Left hindlimb (tissue), 1 donor: ENCODE measurements at regions not wholly inside any gene's neighbourhood (a gene's known extent, or its start where the extent isn't known, plus 50 kb on each side); places are given as distances from the start of the nearest gene placed in this dataset.

Experiments used
- DNase-seq: peaks from one replicate; pipeline ENCODE4 v3.0.0-alpha.2; 2018

DNA sequence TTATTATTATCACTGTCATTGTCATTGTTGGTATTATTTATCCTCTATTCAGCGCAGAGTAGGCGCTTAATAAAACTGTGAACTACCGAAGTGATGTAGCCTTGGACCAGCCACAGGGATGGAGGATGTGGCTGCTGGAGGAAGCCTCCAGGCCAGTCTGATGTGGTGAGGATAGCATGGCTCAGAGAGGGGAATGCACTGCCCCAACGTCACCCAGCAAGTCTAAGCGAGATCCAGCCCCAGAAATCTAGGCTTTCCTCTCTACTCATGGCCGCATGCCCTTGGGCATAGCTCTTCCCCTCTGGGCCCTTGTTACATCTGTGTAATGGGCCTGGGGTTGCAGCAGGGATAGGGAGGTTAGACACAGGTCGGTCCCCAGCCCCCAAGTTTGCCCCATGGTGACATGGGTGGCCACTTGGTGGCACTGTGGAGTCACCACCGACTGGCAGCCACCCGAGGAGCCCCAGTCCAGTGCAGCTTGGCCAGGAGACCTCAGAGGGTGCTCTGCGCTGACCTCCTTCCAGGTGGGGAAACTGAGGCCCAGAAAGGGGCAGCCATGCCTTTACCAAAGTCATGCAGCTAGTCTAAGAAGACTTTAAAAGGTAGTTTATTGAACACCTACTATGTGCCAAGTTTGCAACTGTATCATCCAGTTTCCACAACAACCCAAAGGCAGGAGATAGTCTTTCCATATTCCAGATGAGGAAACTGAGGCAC lies 395.7 kb downstream of the MN1 start:
- DNase-seq = peak; percentile 51

DNA sequence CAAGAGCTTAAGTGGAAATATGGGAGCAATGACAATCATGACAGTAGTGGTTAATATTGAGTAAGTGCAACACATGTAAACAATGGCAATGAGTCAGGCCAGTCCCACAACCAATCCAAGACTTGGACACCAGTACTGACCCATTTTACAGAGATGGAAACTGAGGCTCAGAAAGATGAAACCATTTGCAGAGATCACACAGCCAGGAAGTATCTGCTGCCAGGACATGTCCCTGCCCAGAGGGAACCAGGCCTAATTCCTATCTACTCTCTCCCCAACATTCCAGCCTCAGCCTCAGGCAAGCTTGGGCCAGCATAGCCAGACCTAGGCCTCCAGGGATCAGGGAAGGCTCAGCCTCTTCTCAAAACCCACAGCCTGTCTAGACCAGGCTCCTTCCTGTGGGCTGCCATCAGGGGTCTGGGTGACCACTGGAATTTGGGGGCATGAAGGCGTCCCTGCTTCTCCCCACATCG lies 395.1 kb downstream of the MN1 start:
- DNase-seq = no peak

DNA sequence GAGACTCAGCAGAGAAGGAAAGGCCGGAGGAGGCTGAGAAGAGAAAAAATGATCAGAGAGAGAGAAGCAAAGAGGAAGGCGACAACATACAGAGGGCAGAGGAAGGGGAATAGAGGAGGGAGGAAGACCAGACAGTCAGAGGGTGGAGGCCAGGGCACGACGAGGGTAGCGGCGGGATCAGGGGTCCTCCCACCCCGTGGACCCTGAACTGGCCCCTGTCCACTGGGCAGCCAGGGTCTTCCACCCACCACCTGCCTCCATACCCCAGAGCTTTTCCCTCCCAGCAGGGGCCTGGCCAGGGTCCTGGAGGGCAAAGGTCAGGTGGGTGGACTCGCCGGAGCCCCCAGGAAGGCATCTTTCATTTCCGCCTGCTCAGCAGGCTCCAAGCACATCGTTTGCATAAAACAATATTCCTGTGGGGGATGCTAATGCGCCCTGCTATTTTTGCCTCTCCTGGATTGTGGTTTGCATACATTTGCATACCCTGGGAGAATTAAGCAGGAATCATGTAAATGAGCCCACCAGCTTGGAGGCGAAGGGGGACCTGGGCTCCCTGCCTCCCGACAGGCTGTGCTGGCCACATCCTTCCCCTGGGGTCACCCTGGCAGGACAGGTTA lies 394.1 kb downstream of the MN1 start:
- DNase-seq = no peak

DNA sequence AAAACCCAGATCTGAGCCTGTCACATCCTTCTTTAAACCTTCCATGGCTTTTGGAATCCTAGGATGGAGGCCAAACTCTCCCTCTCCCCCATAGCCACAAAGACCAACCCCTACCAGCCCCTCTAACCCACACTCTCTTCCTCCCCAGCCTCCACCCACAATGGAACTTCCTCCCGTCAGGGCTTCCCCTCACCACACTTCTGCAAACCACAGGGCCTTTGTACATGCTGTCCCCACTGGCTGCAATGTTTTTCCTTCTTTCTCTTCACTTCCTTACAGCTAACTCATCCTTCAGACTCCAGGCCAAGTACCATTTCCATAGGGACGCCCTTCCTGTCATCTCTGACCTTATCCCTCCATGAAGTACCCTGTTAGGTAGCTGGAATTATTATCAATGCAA lies 393.5 kb downstream of the MN1 start:
- no peak for DNase-seq

DNA sequence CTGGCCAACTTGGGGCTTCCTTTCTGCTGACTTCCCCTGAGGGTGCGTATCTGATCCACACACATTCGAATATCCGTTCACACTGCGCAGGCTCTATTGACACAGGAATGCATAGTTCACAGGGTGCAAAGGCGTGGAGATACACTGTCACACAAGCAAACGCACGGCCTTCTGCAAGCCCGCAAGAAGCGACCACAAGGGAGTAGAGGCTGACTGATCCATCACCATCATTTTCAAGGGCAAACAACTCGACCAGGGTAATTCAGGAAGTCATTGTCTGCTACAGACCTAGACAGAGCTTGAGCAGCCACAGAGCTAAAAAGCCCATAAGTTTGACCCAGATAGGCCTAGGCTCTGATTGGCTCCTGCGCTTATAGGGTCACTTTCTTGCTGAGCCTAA lies 392.3 kb downstream of the MN1 start:
- no peak for DNase-seq

DNA sequence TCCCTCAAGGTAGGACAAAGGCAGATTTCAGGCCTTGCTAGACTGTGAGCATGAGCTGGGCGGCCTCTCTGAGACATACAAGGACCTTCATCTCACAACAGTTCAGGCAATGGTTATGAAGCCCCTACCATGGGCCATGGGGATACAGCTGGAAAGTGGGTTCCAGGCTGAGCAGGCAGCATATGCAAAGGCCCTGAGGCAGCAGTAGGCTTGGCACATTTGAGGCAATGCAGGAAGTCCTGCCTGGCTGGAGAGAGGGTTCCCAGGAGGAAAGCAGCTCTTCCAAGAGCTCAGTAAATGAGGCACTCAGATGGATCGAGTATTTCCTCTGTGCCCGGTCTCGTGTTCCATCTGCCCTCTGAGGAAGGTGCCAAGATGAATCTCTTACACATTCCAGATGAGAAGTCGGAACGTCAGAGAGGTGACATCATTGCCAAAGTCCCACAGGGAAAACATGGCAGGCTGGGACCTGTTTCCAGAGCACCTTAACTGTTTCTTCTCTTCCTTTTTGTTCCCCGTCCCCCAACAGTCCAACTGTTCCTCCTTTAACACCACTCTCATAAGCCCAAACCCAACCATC lies 388.6 kb downstream of the MN1 start:
- no peak for DNase-seq

DNA sequence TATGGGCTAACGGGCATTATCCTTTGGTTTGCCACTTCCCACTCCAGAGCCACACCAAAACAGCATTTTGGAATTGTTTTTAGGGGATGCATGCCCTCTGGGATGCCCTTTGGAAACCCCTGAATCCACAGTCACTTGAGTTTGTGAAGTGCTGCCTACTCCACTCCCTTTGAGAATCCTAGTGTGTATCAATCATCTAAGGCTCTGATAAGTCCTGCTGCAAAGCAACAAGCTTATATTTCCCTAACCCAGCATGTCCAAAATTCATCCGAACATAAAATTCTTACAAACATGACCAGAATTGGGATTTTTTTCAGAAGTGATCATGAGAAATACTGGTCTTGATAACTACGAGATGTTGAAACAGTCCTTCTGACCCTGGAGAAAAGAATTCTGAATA lies 387.9 kb downstream of the MN1 start:
- DNase-seq = no peak

DNA sequence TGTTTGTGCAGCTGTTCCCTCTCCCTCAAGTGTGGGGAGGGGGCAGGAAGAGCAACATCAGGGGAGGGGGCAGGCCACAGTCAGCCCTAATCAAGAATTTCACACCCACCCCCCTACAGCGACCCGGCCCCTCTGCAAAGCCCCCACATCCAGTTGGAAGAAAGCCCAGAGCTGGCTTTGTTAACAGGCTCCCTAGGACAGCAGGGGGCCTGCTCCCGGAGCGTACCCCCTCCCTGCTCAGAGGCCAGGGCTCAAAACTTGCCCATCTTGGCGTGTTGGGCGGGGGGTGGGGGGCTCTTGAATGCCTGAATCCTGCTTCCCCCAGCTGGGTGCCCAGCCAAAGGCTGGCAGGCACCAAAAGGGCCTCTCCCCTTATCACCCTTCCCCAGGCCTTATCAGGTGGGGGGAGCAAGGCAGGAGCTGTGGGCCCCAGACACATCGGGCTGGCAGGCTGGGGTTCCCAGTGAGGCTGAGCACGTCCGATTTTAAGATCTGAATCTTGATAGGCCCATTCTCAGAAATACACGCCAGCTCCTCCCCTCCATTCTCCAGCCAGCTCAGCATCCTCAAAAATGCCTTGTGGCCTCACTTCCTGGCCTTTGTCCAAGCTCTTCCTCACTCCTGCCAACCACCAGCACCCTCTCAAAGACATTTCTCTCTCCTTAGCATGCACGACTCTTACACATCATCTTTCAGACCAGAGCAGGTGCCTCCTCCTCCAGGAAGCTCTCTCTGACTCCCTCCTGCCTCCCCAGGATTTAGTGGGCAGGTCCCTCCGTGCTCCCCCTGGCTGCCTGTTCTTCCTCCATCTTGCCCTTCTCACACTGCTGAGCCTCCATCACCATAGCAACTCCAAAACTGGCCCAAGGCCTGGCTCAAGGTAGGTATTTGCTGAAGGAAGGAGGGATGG lies 384.8 kb downstream of the MN1 start:
- DNase-seq = peak; percentile 58

DNA sequence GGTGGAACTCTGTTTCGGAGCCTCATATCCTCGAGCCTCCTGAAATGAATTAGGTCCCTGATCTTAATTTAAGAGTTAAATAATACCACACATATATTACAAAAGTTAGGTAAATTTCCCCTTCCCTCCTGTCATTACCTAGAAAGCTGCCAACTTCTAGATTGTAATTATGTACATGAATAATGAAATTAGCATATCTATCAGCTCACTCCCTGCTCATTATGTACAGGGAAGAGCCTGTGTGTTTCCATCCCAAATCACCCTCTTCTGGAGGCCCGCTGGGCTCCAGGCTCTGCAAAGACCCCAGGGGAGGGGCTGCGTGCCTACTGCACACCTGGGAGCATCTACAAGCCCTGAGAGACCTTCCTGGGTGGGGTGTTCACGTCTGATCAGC lies 384.1 kb downstream of the MN1 start:
- no peak for DNase-seq

DNA sequence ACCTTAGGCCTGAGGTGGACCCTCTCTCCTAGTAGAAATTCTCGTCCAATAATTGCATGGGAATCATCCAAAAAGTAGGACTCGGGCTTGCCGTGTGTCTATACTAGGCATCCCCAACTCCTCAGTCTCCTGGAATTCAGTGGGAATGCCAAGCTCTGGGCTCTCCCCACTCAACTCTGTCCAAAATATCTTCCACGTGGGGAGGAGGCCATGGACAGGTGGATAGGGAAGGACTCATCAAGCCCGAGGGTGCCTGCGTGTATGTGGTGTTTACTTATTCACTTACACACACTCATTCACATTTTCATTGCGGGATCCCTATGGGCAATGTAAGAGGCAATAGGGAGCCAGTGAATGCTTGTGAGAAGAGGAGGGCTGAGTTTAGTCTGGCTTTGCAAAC lies 383.3 kb downstream of the MN1 start:
- no peak for DNase-seq

DNA sequence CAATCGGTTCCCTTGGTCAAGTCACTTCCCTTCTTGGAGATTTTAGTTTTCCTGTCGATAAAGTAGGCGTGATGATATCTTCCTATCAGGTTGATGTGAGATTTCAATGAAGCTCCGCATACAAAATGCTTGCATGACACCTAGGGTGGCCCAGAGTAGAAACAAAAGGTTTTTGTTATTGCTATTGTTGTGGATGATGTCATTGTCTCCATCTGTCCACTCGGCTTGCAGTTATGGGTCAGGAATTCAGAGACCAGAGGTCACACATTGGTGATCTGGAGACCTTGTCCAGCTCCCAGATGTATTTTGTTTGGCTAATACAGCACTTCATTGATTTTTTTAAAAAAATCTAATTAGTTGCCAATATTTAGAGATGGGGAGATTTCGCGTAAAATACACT lies 382.1 kb downstream of the MN1 start:
- DNase-seq = no peak

DNA sequence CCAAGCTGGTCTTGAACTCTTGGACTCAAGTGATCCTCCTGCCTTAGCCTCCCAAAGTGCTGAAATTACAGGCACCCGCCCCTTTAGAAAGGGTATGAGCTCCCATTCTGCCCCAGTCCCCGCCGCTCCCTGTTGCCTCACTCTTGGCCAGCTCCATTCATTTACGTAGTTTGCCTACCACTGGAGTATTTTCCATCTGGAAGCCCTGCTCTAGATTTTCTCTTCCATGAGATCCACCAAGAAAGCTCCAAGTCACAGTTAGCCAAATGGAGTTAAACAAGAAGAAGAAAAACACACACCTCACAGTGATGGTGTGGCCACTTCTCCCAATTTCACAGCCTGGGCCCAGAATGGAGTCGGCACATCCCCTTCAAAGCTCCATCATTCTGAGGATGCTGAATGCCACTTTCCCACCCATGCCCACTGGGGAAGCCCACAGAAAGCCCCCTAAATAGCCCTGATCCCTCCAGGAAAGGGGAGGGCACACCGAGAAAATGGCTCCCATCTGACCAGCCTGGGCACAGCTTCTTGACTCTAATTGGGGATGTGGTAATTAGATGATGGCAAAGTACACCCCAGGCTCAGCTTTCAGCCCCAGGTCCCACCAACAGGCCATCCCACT lies 381.2 kb downstream of the MN1 start:
- no peak for DNase-seq

DNA sequence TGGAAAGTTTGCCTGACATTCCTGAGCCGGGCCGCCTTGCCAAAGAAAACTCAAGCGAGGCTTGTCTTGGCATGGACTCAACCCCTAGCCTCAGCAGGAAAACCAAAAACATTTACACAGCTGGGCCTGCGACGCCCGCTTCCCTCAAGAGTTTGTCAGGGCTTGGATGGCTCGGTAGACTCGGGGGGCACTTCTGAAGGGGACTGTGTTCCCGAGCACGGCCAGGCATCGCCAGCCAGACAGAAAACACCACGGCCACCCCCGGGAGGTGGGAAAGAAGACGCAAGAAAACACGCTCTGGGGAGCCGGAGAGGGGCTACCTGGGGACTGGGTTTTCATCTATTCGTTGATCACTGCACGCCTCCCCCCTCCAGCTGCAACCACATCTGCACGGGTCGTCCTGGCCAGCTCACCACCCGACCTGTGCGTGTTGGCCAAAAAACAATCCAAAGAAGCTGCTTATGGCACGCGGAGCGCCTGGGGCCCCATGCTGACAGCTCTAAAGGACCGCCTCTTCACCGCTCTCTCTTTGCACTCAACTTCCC lies 380.7 kb downstream of the MN1 start:
- peak; percentile 95 for DNase-seq

DNA sequence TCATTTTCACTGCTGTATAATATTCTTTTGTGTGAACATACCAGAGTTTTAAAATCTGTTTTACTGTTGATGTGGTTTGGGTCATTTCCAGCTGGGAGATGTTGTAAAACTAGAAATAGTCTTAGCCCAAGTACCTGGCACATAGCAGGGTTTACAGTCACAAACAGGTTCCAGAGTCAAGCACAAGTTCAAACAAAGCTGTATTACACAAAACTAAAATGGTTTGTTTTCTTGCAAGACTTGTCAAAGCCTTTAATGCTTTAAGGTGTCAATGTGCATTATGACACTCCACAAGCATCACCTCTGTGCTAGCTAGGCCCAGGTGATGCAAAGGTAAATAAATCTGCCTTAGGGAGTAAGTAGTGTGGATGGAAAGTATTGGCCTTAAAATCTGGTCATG lies 379.1 kb downstream of the MN1 start:
- no peak for DNase-seq

DNA sequence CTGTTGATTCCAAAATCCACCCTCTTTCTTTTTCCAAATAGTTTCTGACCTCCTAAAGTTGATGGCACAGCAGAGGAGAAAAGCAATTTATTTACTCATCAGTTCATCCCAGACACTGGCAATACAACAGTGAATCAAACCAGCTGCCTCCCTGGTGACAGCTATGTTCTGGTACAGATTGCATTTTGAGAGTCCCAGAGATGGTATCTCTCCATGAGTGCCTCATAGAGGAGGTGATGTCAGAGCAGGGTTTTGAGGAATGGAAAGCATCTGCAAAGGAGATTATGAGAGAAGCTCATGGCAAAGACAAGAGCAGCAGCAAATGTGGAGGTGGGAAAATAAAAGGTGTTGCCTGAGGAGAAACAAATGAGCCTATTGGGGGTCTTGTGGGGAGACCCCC lies 377.2 kb downstream of the MN1 start:
- no peak for DNase-seq

DNA sequence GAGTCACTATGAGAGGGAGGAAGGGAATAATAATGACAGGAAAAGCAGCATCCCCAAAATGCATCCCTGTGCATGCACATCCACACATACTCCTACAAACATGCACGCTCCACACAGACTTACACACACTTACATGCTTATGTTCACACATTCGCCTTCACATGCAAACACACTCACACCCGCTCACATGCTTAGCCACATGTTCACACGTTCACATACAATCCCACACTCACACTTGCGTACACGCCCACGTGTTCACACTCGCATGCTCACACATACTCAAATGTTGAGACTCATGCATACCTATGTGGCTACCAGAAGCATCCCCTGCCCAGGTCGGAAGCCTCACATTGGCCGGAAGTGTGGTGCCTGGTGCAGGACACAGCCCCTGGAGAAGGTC lies 372.1 kb downstream of the MN1 start:
- DNase-seq = no peak

DNA sequence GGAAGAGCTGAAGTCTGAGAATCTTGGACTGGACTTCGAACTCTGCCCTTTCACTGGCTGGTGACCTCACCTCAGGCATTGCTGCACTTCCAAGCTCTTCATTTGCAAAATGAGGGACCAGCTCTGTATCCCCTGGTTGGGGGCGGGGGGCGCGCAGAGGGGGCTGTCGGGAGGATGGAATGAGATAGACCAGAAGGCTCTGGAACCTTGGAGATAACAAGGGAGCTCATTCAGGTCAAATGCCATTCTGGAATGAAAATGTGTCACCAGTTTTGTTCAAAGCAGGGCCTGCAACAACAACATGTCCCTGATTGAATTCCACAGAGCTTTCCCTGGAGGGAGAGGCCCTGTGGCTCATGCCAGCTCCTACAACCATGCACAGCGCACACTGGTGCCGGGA lies 370.5 kb downstream of the MN1 start:
- DNase-seq = no peak

DNA sequence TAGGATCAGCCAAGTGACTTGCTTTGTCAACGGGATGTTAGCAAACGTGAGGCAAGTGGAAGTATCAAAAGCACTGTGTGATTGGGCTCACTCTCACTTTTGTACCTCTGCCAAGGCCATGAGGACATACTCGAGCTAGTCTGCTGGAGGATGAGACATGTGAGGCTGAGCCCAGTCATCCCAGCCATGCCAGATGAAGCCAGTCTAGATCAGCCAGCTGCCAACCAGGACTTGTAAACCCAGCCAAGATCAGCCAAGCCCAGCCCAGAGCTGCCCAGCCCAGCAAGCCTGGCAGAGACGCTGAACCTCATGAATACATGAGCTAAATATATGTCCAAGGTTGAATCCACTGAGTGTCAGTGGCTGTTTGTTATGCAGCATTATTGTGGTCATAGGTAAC lies 369.7 kb downstream of the MN1 start:
- no peak for DNase-seq

DNA sequence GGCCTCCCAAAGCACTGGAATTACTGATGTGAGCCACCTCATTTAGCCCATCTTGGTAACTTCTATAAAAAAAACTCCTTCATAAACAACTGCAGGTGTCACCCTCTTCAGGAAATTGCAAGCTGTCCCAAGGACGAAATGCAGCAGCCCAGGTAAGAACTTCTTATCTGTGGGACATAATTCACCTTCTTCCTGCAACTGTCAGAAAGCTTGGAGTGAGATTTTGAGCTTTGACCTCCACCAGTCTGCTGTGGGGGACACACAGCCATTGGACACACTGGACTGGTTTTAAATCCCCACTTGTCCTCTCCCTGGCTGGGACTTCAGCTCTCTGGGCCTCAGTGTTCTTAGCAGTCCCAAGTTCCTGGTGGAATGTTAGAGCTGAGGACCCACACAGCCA lies 368.5 kb downstream of the MN1 start:
- DNase-seq = no peak

DNA sequence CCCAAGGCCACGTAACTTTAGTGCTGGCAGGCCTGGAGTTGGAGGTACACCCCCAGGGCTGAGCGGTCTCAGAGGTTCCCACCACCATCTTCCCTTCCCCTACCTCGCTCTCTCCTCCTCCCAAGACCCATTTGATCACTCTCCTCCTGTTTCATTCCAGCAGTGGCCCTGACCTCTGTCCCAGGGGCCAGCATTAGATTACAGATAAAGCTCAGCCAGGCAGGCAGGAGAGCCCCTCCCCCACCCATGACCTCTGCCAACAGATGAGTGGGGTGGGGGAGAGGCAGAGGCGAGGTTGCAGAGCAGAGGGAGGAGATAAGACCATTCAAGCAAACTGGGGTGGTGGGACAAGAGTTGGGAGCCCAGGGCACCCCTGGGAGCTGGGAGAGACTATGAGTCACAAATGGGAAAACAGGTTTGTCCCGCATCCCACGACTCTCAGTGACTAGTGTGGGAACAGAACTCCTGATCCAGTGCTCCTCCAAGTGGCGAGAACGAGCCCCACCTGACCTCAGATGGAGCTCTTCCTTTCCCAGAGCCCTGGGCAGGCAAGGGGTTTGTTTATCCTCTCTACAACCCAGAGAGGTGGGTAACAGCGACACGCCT lies 367.9 kb downstream of the MN1 start:
- no peak for DNase-seq

DNA sequence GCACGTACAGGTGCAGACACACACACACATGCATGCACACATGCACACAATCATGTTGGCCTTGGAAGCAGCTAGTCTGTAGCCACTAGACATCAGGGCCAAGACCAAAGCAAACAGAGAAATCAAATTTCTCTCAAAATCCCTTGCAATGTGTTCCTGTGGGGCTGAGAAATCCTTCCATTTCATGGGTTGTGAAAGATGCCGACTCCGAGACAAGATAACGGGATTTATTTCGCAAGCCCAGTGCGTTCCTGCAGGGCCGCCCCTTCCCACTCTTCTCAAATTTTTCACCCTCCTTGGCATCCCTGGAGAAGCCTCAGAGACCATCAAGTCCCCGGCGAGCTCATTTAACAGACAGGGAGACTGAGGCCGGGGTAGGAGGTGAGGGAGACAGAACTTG lies 366.7 kb downstream of the MN1 start:
- DNase-seq = no peak

DNA sequence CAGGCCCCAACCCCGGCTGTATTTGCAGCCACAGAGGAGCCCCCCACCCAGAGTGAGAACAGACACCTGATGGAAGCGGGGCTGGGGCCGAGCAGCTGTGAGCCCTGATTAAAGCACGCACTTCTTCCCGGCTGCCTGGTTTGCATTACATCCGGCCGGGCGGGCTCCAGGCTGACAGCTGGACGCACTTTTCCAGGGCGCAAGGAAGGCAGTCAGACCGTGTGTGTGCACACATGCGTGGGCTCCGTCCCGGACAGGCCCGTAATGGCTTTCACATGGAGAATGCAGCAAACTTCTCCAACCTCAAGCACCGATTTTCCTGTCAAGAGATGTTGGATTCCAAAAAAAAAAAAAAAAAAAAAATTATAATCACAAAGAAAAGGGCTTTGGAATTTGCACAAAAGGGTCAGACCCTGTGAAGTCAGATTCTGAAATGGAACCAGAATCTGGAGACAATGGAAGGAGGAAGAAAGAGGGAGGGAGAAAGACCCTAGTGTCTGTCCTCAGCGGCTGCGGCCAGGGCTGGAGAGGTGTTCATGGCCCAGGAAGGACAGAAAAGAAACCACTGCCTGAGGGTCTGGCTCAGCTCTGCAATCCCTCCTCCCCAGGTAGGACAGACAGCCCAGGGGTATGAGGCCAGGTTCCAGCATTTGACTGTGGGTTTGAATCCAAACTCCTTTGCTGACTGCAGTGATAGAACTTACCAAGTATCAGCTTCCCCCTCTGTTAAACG lies 365.5 kb downstream of the MN1 start:
- peak; percentile 90 for DNase-seq
